Stimulated activated naive CD4-positive, alpha-beta T cell (primary cell): ENCODE measurements at regions not wholly inside any gene's neighbourhood (a gene's known extent, or its start where the extent isn't known, plus 50 kb on each side); places are given as distances from the start of the nearest gene placed in this dataset.

Experiments used
- DNase-seq, 6 experiments: peaks; one replicate each; lab custom pipeline; 2025; lab: John Stamatoyannopoulos, UW

DNA sequence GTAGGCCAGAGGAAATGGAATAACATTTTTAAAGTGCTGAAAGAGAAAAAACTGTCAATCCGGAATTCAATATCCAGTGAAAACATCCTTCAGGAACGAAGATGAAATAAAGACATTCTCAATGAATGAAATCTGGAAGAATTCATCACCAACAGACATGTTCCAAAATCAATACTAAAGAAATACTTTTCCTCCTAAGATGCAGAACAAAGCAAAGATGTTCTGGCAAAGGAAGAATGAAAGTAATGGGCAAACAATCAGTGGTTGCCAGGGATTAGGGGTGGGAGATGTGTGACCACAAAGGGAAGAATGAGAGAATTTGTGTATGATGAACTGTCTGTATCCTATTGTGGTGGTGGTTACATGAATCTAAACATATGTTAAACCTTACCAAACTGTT is 52.8 kb upstream of the EEPD1 start:
- no peak for DNase-seq

- DNase-seq, result no peak
Measured at GRCh38 chr7:36100634-36101033, 52.4 kb upstream of the EEPD1 start.
